Body of pancreas (tissue), 4 donors: ENCODE measurements at regions not wholly inside any gene's neighbourhood (a gene's known extent, or its start where the extent isn't known, plus 50 kb on each side); places are given as distances from the start of the nearest gene placed in this dataset.

Experiments
- CTCF ChIP-seq, 7 experiments: fragments of 450-650 bp in 4 of 7; fragments of 200-600 bp in 3 of 7; sonication (generic) in 3 of 7; IDR thresholded peaks; one replicate each; pipeline ENCODE4 v1.5.1; 2016 to 2019; ENCODE audit warnings: antibody characterized with exemption in 7 of 7
- POLR2A ChIP-seq, 3 donors: fragments of 450-650 bp; IDR thresholded peaks; one replicate each; pipeline ENCODE4 v1.6.1; 2016; ENCODE audit warnings: antibody characterized with exemption in 3 of 3, mild to moderate bottlenecking in 2 of 3

- TF ChIP-seq CTCF (IDR thresholded peaks at IDR 0.05) (no peak), POLR2A (IDR thresholded peaks at IDR 0.05) (no peak)
Observed at GRCh38 chr10:78394047-78394446, 360.4 kb downstream of the RPS24 start.
